A549 (cell line): ENCODE measurements at regions not wholly inside any gene's neighbourhood (a gene's known extent, or its start where the extent isn't known, plus 50 kb on each side); places are given as distances from the start of the nearest gene placed in this dataset.

ENCODE experiments used
- ATAC-seq, 2 experiments: fragments of 200-7000 bp in 1 of 2; fragments of >200 bp in 1 of 2; cut with Nextera tagmentation in 1 of 2; cut with Tn5 transposase in 1 of 2; 3 replicates each; pipeline versions ENCODE4 v1.8.0 to v1.9.1; 2018 to 2020; ENCODE audit warnings: mild to moderate bottlenecking in 1 of 2, moderate library complexity in 1 of 2
- CTCF ChIA-PET: fragments of 300-600 bp; sonication (Branson Sonifier 250); formaldehyde crosslinking; extraction: SDS; loops from one replicate; lab custom pipeline; 2021; ENCODE audit warnings: antibody characterized with exemption, inconsistent platforms; lab: Yijun Ruan, JAX
- POLR2A ChIA-PET: fragments of 350-600 bp; formaldehyde crosslinking; extraction: SDS; loops from one replicate; lab custom pipeline; 2021; ENCODE audit warnings: antibody characterized with exemption, inconsistent platforms; lab: Yijun Ruan, JAX
- DNase-seq, 2 experiments: peaks; one replicate each; pipeline versions ENCODE4 v3.0.0 to v3.0.0-alpha.2; 2011 to 2016; ENCODE audit warnings: low read depth in 1 of 2, low spot score in 1 of 2
- FAIRE-seq: peaks from 2 replicates; lab custom pipeline; 2011; peaks lifted over from hg19 to GRCh38; lab: Jason Lieb, UNC
- H3K27ac ChIP-seq, 2 experiments: fragments of >200 bp; sonication (Bioruptor Twin); formaldehyde crosslinking; 3 replicates each; pipeline ENCODE4 v1.5.1; 2016 to 2017
- H3K4me1 ChIP-seq: fragments of >200 bp; sonication (Bioruptor Twin); formaldehyde crosslinking; 3 replicates; pipeline ENCODE4 v1.6.1; 2016
- H3K4me2 ChIP-seq: fragments of >200 bp; sonication (Bioruptor Twin); formaldehyde crosslinking; 3 replicates; pipeline ENCODE4 v1.6.1; 2016
- H3K4me3 ChIP-seq: fragments of >200 bp; sonication (Bioruptor Twin); formaldehyde crosslinking; 3 replicates; pipeline ENCODE4 v1.5.1; 2016
- H3K9me3 ChIP-seq: fragments of >200 bp; sonication (Bioruptor Twin); formaldehyde crosslinking; 3 replicates; pipeline ENCODE4 v1.6.1; 2016
- BHLHE40 ChIP-seq: IDR thresholded peaks from 2 replicates; pipeline ENCODE4 v1.6.1; 2012; ENCODE audit warnings: low read depth, low read length, inconsistent platforms
- CBX2 ChIP-seq: fragments of 200-600 bp; sonication (generic); IDR thresholded peaks from 2 replicates; pipeline ENCODE4 v1.6.1; 2016; ENCODE audit warnings: low read depth, mild to moderate bottlenecking, borderline replicate concordance
- E2F6 ChIP-seq: IDR thresholded peaks from 2 replicates; pipeline ENCODE4 v1.6.1; 2012; ENCODE audit warnings: low read depth, borderline replicate concordance
- EHMT2 ChIP-seq: fragments of 200-600 bp; sonication (generic); IDR thresholded peaks from 2 replicates; pipeline ENCODE4 v1.6.1; 2016; ENCODE audit warnings: antibody characterized with exemption, low read depth, mild to moderate bottlenecking, moderate library complexity
- GATA3 ChIP-seq: IDR thresholded peaks from 2 replicates; pipeline ENCODE4 v1.6.1; 2012; ENCODE audit warnings: borderline replicate concordance
- HDAC2 ChIP-seq: fragments of 200-600 bp; sonication (generic); IDR thresholded peaks from 2 replicates; pipeline ENCODE4 v1.6.1; 2016
- JUNB ChIP-seq: fragments of >200 bp; sonication (Bioruptor Twin); formaldehyde crosslinking; IDR thresholded peaks from 2 replicates; pipeline ENCODE4 v1.6.1; 2016
- MAFK ChIP-seq: fragments of 450-650 bp; IDR thresholded peaks from 2 replicates; pipeline ENCODE4 v1.6.1; 2014; ENCODE audit not compliant: partially characterized antibody
- NFE2L2 ChIP-seq: fragments of 150-350 bp; conservative IDR thresholded peaks from 2 replicates; pipeline ENCODE4 v1.6.1; 2014; ENCODE audit warnings: low read length
- NPAS2 ChIP-seq: fragments of 250-450 bp; sonication (Bioruptor Pico); IDR thresholded peaks from 2 replicates; pipeline ENCODE4 v1.8.0; 2022; ENCODE audit warnings: mild to moderate bottlenecking, moderate library complexity, borderline replicate concordance
- NR3C1 ChIP-seq: fragments of >200 bp; sonication (Bioruptor Twin); formaldehyde crosslinking; IDR thresholded peaks from 3 replicates; pipeline ENCODE4 v1.6.1; 2017
- RCOR1 ChIP-seq: fragments of 150-350 bp; IDR thresholded peaks from 2 replicates; pipeline ENCODE4 v1.6.1; 2014; ENCODE audit warnings: antibody characterized with exemption, low read length, low read depth
- REST ChIP-seq: fragments of 200-600 bp; sonication (generic); IDR thresholded peaks from 2 replicates; pipeline ENCODE4 v1.6.1; 2016; ENCODE audit warnings: antibody characterized with exemption, mild to moderate bottlenecking, moderate library complexity
- RFX5 ChIP-seq: fragments of 450-650 bp; IDR thresholded peaks from 2 replicates; pipeline ENCODE4 v1.7.1; 2014; ENCODE audit warnings: antibody characterized with exemption, mild to moderate bottlenecking, moderate library complexity
- ZFP36 ChIP-seq: fragments of 450-650 bp; IDR thresholded peaks from 2 replicates; pipeline ENCODE4 v1.6.1; 2014; ENCODE audit warnings: borderline replicate concordance; ENCODE audit not compliant: partially characterized antibody
- ZSCAN20 ChIP-seq: fragments of 250-450 bp; sonication (Bioruptor Pico); IDR thresholded peaks from 2 replicates; pipeline ENCODE4 v1.8.0; 2022; ENCODE audit warnings: mild to moderate bottlenecking, moderate library complexity
- WGBS: methylation state at CpG from one replicate; pipeline ENCODE4 v1.1.6; 2017; ENCODE audit errors: missing lambda C conversion rate; 5-methylcytosine and 5-hydroxymethylcytosine counted together

GRCh38 chr4:64776820-64777219, 367.6 kb upstream of the TECRL start:
- H3K4me1 ChIP-seq, result no peaks in the 10 kb centered on the region
- WGBS, result 86% methylated on average over 2 of the region's 2 CpGs
- FAIRE-seq, result no peak

GRCh38 chr4:64774626-64775025, 365.4 kb upstream of the TECRL start:
- CTCF ChIA-PET, result no interaction called here
- H3K27ac ChIP-seq, result no peak overlapping the region
- ATAC-seq, result no peak
- H3K4me2 ChIP-seq, result no peak overlapping the region
- H3K4me3 ChIP-seq, result no peak overlapping the region
- H3K4me1 ChIP-seq, result no peaks in the 10 kb centered on the region
- no peak for DNase-seq
- 77% methylated on average over 3 of the region's 3 CpGs for WGBS
- no peak for TF ChIP-seq CBX2
- POLR2A ChIA-PET, result no interaction called here
- no peak for FAIRE-seq
- H3K9me3 ChIP-seq, result no peaks in the 10 kb centered on the region

More at GRCh38 chr4:64776820-64777219, 367.6 kb upstream of the TECRL start:
- H3K27ac ChIP-seq, result no peak overlapping the region
- CTCF ChIA-PET, result no interaction called here
- ATAC-seq (no peak), DNase-seq (no peak)
- H3K9me3 ChIP-seq, result no peaks in the 10 kb centered on the region
- H3K4me3 ChIP-seq, result no peak overlapping the region
- TF ChIP-seq MAFK (peak; percentile 67), NPAS2 (CRISPR knock-in tag) (no peak)
- TF ChIP-seq, all 56 proteins: peak for 1
- H3K4me2 ChIP-seq, result no peak overlapping the region
- POLR2A ChIA-PET, result no interaction called here

GRCh38 chr4:64771149-64771548, 361.9 kb upstream of the TECRL start:
- 57% methylated on average over 2 of the region's 2 CpGs for WGBS
- CTCF ChIA-PET, result interaction anchor here (1.0 kb wide), 1 partner anchor 12 kb away, joined by 3 read pairs; no protein-coding TSS in a partner anchor
- POLR2A ChIA-PET, result no interaction called here

GRCh38 chr4:64767547-64767946, 358.3 kb upstream of the TECRL start:
- ChIA-PET CTCF (no interaction called here), POLR2A (no interaction called here)
- no peak overlapping the region for H3K4me3 ChIP-seq
- no peak for FAIRE-seq
- no peaks in the 10 kb centered on the region for H3K9me3 ChIP-seq
- DNase-seq, result no peak
- ATAC-seq, result no peak
- H3K27ac ChIP-seq, result no peak overlapping the region
- WGBS, result 25% methylated on average over 2 of the region's 2 CpGs
- no peaks in the 10 kb centered on the region for H3K4me1 ChIP-seq
- H3K4me2 ChIP-seq, result no peak overlapping the region
- TF ChIP-seq EHMT2 (no peak), RFX5 (no peak), JUNB (no peak), GATA3 (no peak), ZFP36 (no peak), E2F6 (no peak), REST (no peak), ZSCAN20 (no peak), HDAC2 (no peak)
- TF ChIP-seq, all 56 proteins: peak for 0

More at GRCh38 chr4:64771149-64771548, 361.9 kb upstream of the TECRL start:
- DNase-seq, result no peak
- Histone ChIP-seq H3K4me3 (no peak overlapping the region), H3K4me1 (no peaks in the 10 kb centered on the region)
- FAIRE-seq, result no peak
- TF ChIP-seq BHLHE40 (no peak), MAFK (peak; percentile 29), EHMT2 (no peak), RCOR1 (no peak), NR3C1 (no peak), NFE2L2 (peak; percentile 42)
- TF ChIP-seq, all 56 proteins: peak for 2
- no peaks in the 10 kb centered on the region for H3K9me3 ChIP-seq
- ATAC-seq, result no peak
- no peak overlapping the region for H3K4me2 ChIP-seq
- H3K27ac ChIP-seq, result no peak overlapping the region
